PC-9 (cell line): ENCODE measurements at regions not wholly inside any gene's neighbourhood (a gene's known extent, or its start where the extent isn't known, plus 50 kb on each side); places are given as distances from the start of the nearest gene placed in this dataset.

Experiments
- BruUV-seq: library from RNA; stranded (reverse); fragments of 400-500 nt; replicated peaks from 2 replicates; lab custom pipeline; 2021; lab: Mats Ljungman, UMichigan
- CTCF ChIA-PET: fragments of 300-600 bp; sonication (Branson Sonifier 250); formaldehyde crosslinking; loops from one replicate; lab custom pipeline; 2022; ENCODE audit warnings: antibody characterized with exemption; lab: Charles Lee
- POLR2A ChIA-PET: fragments of 300-600 bp; sonication (Branson Sonifier 250); formaldehyde crosslinking; loops from one replicate; lab custom pipeline; 2022; ENCODE audit warnings: antibody characterized with exemption; ENCODE audit not compliant: unreplicated experiment; lab: Charles Lee
- DNase-seq, 2 experiments: peaks; one replicate each; pipeline versions ENCODE4 v3.0.0 to v3.0.0-alpha.2; 2015 to 2022; ENCODE audit warnings: mixed read lengths in 1 of 2
- H2AFZ ChIP-seq: fragments of 200-600 bp; sonication (generic); 2 replicates; pipeline ENCODE4 v1.8.1; 2017; ENCODE audit warnings: antibody characterized with exemption
- H3F3A ChIP-seq: fragments of 200-600 bp; sonication (generic); 2 replicates; pipeline ENCODE4 v1.8.1; 2017; ENCODE audit warnings: antibody characterized with exemption, mild to moderate bottlenecking, low read depth; ENCODE audit not compliant: insufficient read depth
- H3K27ac ChIP-seq: fragments of 200-600 bp; sonication (generic); 2 replicates; pipeline ENCODE4 v1.6.1; 2016; ENCODE audit warnings: mixed run types
- H3K27me3 ChIP-seq: fragments of 200-600 bp; sonication (generic); 2 replicates; pipeline ENCODE4 v1.6.1; 2016; ENCODE audit warnings: low read depth, mixed run types; ENCODE audit not compliant: insufficient read depth
- H3K36me3 ChIP-seq: fragments of 200-600 bp; sonication (generic); 2 replicates; pipeline ENCODE4 v1.6.1; 2016; ENCODE audit warnings: low read depth, mixed run types
- H3K4me1 ChIP-seq: fragments of 200-600 bp; sonication (generic); replicated peaks from 2 replicates; pipeline ENCODE4 v1.6.1; 2016; ENCODE audit warnings: mixed run types; ENCODE audit not compliant: insufficient read depth
- H3K4me2 ChIP-seq: fragments of 200-600 bp; sonication (generic); 2 replicates; pipeline ENCODE4 v1.6.1; 2017; ENCODE audit warnings: mixed run types
- H3K4me3 ChIP-seq: fragments of 200-600 bp; sonication (generic); 2 replicates; pipeline ENCODE4 v1.6.1; 2016; ENCODE audit warnings: mixed run types
- H3K79me2 ChIP-seq: fragments of 200-600 bp; sonication (generic); 2 replicates; pipeline ENCODE4 v1.6.1; 2017; ENCODE audit warnings: low read depth, mixed run types
- H3K9me2 ChIP-seq: fragments of 200-600 bp; sonication (generic); 2 replicates; pipeline ENCODE4 v1.8.1; 2017; ENCODE audit warnings: mild to moderate bottlenecking; ENCODE audit not compliant: insufficient read depth
- H3K9me3 ChIP-seq: fragments of 200-600 bp; sonication (generic); 2 replicates; pipeline ENCODE4 v1.8.1; 2016; ENCODE audit warnings: low read depth; ENCODE audit not compliant: insufficient read depth
- H4K20me1 ChIP-seq: fragments of 200-600 bp; sonication (generic); 2 replicates; pipeline ENCODE4 v1.8.1; 2017; ENCODE audit not compliant: insufficient read depth
- EZH2 ChIP-seq: fragments of 200-600 bp; sonication (generic); IDR thresholded peaks from 2 replicates; pipeline ENCODE4 v1.8.0; 2017; ENCODE audit warnings: antibody characterized with exemption, low read depth
- intact Hi-C: fragments of 100-400 bp; cut with micrococcal nuclease; formaldehyde crosslinking; loops from one replicate; pipeline ENCODE4 v1.10.0; 2022; ENCODE audit not compliant: unreplicated experiment
- TF ChIP-seq, protein P1 (sequence below): fragments of 200-600 bp; sonication (generic); conservative IDR thresholded peaks from 2 replicates; pipeline ENCODE4 v1.6.1; 2017; ENCODE audit warnings: mixed run types, antibody characterized with exemption, mild to moderate bottlenecking, moderate library complexity

DNA sequence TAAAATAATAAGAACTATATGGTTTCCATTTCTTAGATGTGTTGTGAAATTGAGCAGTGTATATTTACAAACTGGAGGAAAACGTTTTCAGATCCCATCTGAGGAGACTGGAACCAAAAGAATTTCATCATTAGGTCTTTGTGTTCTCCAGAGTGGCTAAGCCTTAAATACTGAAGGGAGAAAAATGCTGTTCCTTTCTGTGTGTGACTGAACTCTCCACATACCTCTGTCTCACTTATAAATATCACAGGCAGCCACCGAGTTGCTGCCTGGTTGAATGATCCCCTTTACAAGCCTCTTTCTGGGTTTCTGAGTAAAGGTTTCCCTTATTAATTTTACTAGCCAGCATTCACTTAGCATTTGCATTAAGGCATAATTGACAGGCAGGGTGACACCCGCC is 913.9 kb upstream of the NR2F2 start:
- Histone ChIP-seq H3K27me3 (no peaks in the 10 kb centered on the region), H3K36me3 (no peaks in the 10 kb centered on the region), H4K20me1 (no peaks in the 10 kb centered on the region), H3K79me2 (no peaks in the 10 kb centered on the region), H3K4me2 (no peak overlapping the region), H2AFZ (no peak overlapping the region), H3K4me3 (no peak overlapping the region), H3F3A (no peaks in the 10 kb centered on the region), H3K9me2 (no peaks in the 10 kb centered on the region), H3K27ac (no peak overlapping the region), H3K9me3 (no peaks in the 10 kb centered on the region), H3K4me1 (no peaks in the 10 kb centered on the region)
- ChIA-PET POLR2A (no interaction called here), CTCF (no interaction called here)
- TF ChIP-seq, protein P1, sequence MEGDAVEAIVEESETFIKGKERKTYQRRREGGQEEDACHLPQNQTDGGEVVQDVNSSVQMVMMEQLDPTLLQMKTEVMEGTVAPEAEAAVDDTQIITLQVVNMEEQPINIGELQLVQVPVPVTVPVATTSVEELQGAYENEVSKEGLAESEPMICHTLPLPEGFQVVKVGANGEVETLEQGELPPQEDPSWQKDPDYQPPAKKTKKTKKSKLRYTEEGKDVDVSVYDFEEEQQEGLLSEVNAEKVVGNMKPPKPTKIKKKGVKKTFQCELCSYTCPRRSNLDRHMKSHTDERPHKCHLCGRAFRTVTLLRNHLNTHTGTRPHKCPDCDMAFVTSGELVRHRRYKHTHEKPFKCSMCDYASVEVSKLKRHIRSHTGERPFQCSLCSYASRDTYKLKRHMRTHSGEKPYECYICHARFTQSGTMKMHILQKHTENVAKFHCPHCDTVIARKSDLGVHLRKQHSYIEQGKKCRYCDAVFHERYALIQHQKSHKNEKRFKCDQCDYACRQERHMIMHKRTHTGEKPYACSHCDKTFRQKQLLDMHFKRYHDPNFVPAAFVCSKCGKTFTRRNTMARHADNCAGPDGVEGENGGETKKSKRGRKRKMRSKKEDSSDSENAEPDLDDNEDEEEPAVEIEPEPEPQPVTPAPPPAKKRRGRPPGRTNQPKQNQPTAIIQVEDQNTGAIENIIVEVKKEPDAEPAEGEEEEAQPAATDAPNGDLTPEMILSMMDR, result no peak
- no peak for TF ChIP-seq EZH2
- no peak for DNase-seq
- BruUV-seq, result no TSS peak
- intact Hi-C loops, result no loop called here

DNA sequence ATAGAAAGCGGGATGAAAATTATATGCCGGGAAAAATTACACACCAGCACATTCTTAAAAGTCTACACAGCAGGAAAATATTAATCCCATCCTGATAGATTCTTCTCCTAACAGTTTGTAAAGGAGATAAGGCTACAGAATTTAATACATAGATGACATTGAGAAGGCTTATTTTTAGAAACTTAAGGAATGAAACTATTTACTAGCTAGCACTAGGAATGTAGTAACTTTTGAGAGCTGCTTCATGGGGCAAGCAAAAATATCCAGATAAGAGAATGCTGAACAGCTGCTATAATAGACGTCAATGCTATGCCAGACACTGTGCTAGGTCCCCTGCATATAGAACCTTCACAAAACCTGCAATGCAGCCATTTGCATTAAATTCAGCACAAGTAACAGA is 912.7 kb upstream of the NR2F2 start:
- Histone ChIP-seq H2AFZ (no peak overlapping the region), H3K79me2 (no peaks in the 10 kb centered on the region), H4K20me1 (no peaks in the 10 kb centered on the region), H3K27ac (no peak overlapping the region), H3K9me2 (no peaks in the 10 kb centered on the region), H3K9me3 (no peaks in the 10 kb centered on the region), H3K36me3 (no peaks in the 10 kb centered on the region), H3F3A (no peaks in the 10 kb centered on the region), H3K4me3 (no peak overlapping the region), H3K4me2 (no peak overlapping the region), H3K27me3 (no peaks in the 10 kb centered on the region), H3K4me1 (no peaks in the 10 kb centered on the region)
- no peak for DNase-seq
- no TSS peak for BruUV-seq
- POLR2A ChIA-PET, result no interaction called here
- intact Hi-C loops, result no loop called here
- CTCF ChIA-PET, result no interaction called here
- TF ChIP-seq, protein P1, result no peak
- no peak for TF ChIP-seq EZH2

DNA sequence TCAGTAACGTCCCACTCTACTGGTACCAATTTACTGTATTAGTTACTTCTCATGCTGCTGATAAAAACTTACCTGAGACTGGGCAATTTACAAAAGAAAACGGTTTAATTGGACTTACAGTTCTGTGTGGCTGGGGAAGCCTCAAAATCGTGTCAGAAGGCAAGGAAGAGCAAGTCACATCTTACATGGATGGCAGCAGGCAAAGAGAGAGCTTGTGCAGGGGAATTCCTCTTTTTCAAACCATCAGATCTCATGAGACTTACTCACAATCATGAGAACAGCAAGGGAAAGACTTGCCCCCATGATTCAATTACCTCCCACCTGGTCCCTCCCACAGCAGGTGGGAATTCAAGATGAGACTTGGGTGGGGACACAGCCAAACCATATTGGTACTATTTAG is 908.2 kb upstream of the NR2F2 start:
- no peak for TF ChIP-seq EZH2
- TF ChIP-seq, protein P1, result no peak
- Histone ChIP-seq H3F3A (no peaks in the 10 kb centered on the region; the same call in 1 of the 2 replicates), H3K4me2 (no peak overlapping the region), H3K36me3 (no peaks in the 10 kb centered on the region), H4K20me1 (no peaks in the 10 kb centered on the region), H3K9me2 (no peaks in the 10 kb centered on the region), H3K9me3 (no peaks in the 10 kb centered on the region), H3K4me1 (no peaks in the 10 kb centered on the region), H3K27me3 (no peaks in the 10 kb centered on the region), H3K79me2 (no peaks in the 10 kb centered on the region), H2AFZ (no peak overlapping the region), H3K27ac (no peak overlapping the region), H3K4me3 (no peak overlapping the region)
- BruUV-seq, result no TSS peak
- no peak for DNase-seq
- intact Hi-C loops, result no loop called here
- POLR2A ChIA-PET, result no interaction called here
- CTCF ChIA-PET, result no interaction called here
